ENCODE measurements at regions not wholly inside any gene's neighbourhood (a gene's known extent, or its start where the extent isn't known, plus 50 kb on each side); places are given as distances from the start of the nearest gene placed in this dataset.

- DNase-seq (ENCODE audit: low spot score in 2 of 2) (no peak), ATAC-seq (ENCODE audit: low read depth) (no peak)
- Mint-ChIP-seq H3K27me3 (peaks cover 10% of the 10 kb centered on the region), H3K27ac (no peak overlapping the region), H3K4me1 (no peaks in the 10 kb centered on the region), H3K4me3 (no peak overlapping the region), H3K9me3 (no peaks in the 10 kb centered on the region), H3K36me3 (no peaks in the 10 kb centered on the region)
These were observed 55.2 kb upstream of the ADRA1B start for GRCh38 chr5:159861086-159861485.

- no peak for ATAC-seq (ENCODE audit: low read depth)
- Mint-ChIP-seq H3K9me3 (no peaks in the 10 kb centered on the region), H3K36me3 (no peaks in the 10 kb centered on the region), H3K4me3 (no peak overlapping the region), H3K27me3 (peaks cover 10% of the 10 kb centered on the region), H3K4me1 (no peaks in the 10 kb centered on the region), H3K27ac (no peak overlapping the region)
- DNase-seq (ENCODE audit: low spot score in 2 of 2): no peak
These were observed 51.2 kb upstream of the ADRA1B start for GRCh38 chr5:159864885-159865691.

GRCh38 chr5:159866093-159866492 is 50.2 kb upstream of the ADRA1B start:
- no peak overlapping the region for H3K27ac Mint-ChIP-seq
- no peaks in the 10 kb centered on the region for H3K36me3 Mint-ChIP-seq
- no peaks in the 10 kb centered on the region for H3K9me3 Mint-ChIP-seq
- ATAC-seq (ENCODE audit: low read depth) (no peak), DNase-seq (ENCODE audit: low spot score in 2 of 2) (no peak)
- no peaks in the 10 kb centered on the region for H3K4me1 Mint-ChIP-seq
- H3K4me3 Mint-ChIP-seq: no peak overlapping the region
- H3K27me3 Mint-ChIP-seq: peaks cover 10% of the 10 kb centered on the region

Measured in memory B cell (primary cell).